ENCODE measurements at regions not wholly inside any gene's neighbourhood (a gene's known extent, or its start where the extent isn't known, plus 50 kb on each side); places are given as distances from the start of the nearest gene placed in this dataset.

DNA sequence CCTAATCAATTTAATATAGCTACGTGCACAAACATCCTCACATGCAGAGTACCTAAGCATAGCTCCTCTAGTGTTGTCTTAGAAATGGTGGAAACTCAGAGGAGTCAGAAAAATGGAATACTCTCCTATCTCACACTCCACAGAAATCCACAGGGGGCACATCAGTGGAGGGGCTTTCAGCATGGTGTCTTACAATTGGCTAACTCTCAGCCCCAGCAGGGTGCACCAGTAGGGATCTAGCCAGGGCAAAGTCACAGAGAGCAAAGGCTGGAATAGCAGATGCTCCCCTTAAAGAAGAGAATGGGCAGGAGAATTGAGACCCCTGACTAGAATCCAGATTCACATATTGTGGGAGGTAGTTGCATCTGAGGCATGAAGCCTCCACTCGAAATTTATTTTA lies 135.7 kb downstream of the MAIP1 start:
- no peak for TF ChIP-seq CTCF (IDR thresholded peaks at IDR 0.05; ENCODE audit: poor library complexity, severe bottlenecking)
- TF ChIP-seq MXI1 (conservative IDR thresholded peaks at IDR 0.05; ENCODE audit: poor library complexity, severe bottlenecking): no peak
- no peak for TF ChIP-seq EP300 (conservative IDR thresholded peaks at IDR 0.05; ENCODE audit: poor library complexity, severe bottlenecking)
- TF ChIP-seq TAF1 (IDR thresholded peaks at IDR 0.05; ENCODE audit: low read depth): no peak
- TF ChIP-seq EZH2 (IDR thresholded peaks at IDR 0.05; ENCODE audit: borderline replicate concordance, insufficient read depth, low read length, poor library complexity, severe bottlenecking): no peak
- TF ChIP-seq REST (IDR thresholded peaks at IDR 0.05; ENCODE audit: borderline replicate concordance): no peak
- no peak for TF ChIP-seq POLR2AphosphoS5 (IDR thresholded peaks at IDR 0.05)
- TF ChIP-seq SMC3 (conservative IDR thresholded peaks at IDR 0.05; ENCODE audit: poor library complexity): no peak

Data from neural cell (in vitro differentiated cells).